ENCODE measurements at regions not wholly inside any gene's neighbourhood (a gene's known extent, or its start where the extent isn't known, plus 50 kb on each side); places are given as distances from the start of the nearest gene placed in this dataset.

GRCh38 chr1:70896224-70896623 lies 151.4 kb downstream of the PTGER3 start:
- Histone ChIP-seq H3K9me3 (no peaks in the 10 kb centered on the region), H3K4me1 (no peaks in the 10 kb centered on the region), H3K36me3 (no peaks in the 10 kb centered on the region), H3K4me3 (no peak overlapping the region), H3K27ac (no peak overlapping the region), H3K27me3 (no peaks in the 10 kb centered on the region)
- no peak for DNase-seq
- WGBS, 2 donors (ENCODE audit: low coverage in 1 of 2), result 30 to 46% methylated on average over 1 of the region's 1 CpG
- intact Hi-C loops (cut with DNase I; ENCODE audit: low total_unique reads), result no loop called here
- in situ Hi-C loops (cut with MboI; ENCODE audit: low pct_ligation_motif_present in 1 of 4, low pct_unique_long_range_greater_than_20kb in 1 of 4, low sequenced_read_pairs in 3 of 4), result no loop called here
- no peak for TF ChIP-seq EP300 (IDR thresholded peaks at IDR 0.05; ENCODE audit: low read depth)
- TF ChIP-seq, protein P1, sequence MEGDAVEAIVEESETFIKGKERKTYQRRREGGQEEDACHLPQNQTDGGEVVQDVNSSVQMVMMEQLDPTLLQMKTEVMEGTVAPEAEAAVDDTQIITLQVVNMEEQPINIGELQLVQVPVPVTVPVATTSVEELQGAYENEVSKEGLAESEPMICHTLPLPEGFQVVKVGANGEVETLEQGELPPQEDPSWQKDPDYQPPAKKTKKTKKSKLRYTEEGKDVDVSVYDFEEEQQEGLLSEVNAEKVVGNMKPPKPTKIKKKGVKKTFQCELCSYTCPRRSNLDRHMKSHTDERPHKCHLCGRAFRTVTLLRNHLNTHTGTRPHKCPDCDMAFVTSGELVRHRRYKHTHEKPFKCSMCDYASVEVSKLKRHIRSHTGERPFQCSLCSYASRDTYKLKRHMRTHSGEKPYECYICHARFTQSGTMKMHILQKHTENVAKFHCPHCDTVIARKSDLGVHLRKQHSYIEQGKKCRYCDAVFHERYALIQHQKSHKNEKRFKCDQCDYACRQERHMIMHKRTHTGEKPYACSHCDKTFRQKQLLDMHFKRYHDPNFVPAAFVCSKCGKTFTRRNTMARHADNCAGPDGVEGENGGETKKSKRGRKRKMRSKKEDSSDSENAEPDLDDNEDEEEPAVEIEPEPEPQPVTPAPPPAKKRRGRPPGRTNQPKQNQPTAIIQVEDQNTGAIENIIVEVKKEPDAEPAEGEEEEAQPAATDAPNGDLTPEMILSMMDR (IDR thresholded peaks at IDR 0.05), result no peak
- TF ChIP-seq POLR2AphosphoS5 (IDR thresholded peaks at IDR 0.05), result no peak
- TF ChIP-seq POLR2A (IDR thresholded peaks at IDR 0.05), result no peak

DNA sequence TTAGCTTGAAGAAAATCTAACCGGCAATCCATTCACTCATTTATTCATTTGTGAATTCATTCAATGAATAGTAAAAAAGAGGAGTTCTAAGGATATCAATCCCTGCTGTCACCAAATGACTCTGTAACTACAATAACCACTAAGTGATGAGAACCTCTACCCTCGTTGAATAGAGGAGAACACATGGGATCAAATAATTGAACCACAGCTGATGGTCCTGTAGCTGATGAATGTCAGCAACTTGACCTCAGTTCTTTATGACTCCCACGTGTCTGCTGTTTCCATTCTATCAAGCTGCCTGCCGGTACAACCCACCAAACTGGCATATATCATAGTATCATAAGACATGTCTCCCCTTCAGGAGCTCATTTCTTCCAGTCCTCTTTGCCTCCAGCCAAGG lies 150.3 kb downstream of the PTGER3 start:
- H3K9me3 ChIP-seq, result no peaks in the 10 kb centered on the region
- intact Hi-C loops (cut with DNase I; ENCODE audit: low total_unique reads), result no loop called here
- H3K4me1 ChIP-seq, result no peaks in the 10 kb centered on the region
- no peaks in the 10 kb centered on the region for H3K36me3 ChIP-seq
- 61% methylated on average over 4 of the region's 4 CpGs; no CpG with 5 or more reads in 1 of the 2 donors for WGBS, 2 donors (ENCODE audit: low coverage in 1 of 2)
- DNase-seq, result no peak
- no peaks in the 10 kb centered on the region for H3K27me3 ChIP-seq
- H3K4me3 ChIP-seq, result no peak overlapping the region
- in situ Hi-C loops (cut with MboI; ENCODE audit: low pct_ligation_motif_present in 1 of 4, low pct_unique_long_range_greater_than_20kb in 1 of 4, low sequenced_read_pairs in 3 of 4), result no loop called here
- H3K27ac ChIP-seq, result no peak overlapping the region
- TF ChIP-seq EP300 (IDR thresholded peaks at IDR 0.05; ENCODE audit: low read depth), result no peak
- TF ChIP-seq, protein P1 (IDR thresholded peaks at IDR 0.05), result no peak
- TF ChIP-seq POLR2AphosphoS5 (IDR thresholded peaks at IDR 0.05), result no peak
- TF ChIP-seq POLR2A (IDR thresholded peaks at IDR 0.05), result no peak

DNA sequence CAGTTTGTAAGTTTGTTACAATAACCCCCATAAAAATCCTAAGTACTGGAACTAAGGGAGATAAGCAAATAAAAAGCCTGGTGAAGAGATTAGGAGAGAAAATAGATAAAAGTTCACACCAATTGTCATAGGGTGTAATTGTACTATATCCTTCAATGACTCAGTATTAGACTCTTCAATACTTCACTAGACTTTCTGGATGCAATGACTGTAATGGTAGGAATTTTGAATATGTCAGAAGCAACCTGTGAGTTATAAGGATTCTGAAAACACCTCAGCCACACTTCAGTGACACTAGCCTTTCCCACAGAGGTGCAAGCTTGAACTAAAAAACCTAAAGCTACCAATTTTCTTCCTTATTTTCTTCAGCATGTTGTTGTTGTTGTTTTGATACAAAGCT lies 147.9 kb downstream of the PTGER3 start:
- Histone ChIP-seq H3K27me3 (no peaks in the 10 kb centered on the region), H3K36me3 (no peaks in the 10 kb centered on the region), H3K4me1 (no peaks in the 10 kb centered on the region), H3K27ac (no peak overlapping the region), H3K4me3 (no peak overlapping the region), H3K9me3 (no peaks in the 10 kb centered on the region)
- no peak for TF ChIP-seq POLR2A (IDR thresholded peaks at IDR 0.05)
- TF ChIP-seq POLR2AphosphoS5 (IDR thresholded peaks at IDR 0.05), result no peak
- TF ChIP-seq, protein P1 (IDR thresholded peaks at IDR 0.05), result no peak
- no peak for TF ChIP-seq EP300 (IDR thresholded peaks at IDR 0.05; ENCODE audit: low read depth)
- intact Hi-C loops (cut with DNase I; ENCODE audit: low total_unique reads) (no loop called here), in situ Hi-C loops (cut with MboI; ENCODE audit: low pct_ligation_motif_present in 1 of 4, low pct_unique_long_range_greater_than_20kb in 1 of 4, low sequenced_read_pairs in 3 of 4) (no loop called here)
- DNase-seq, result no peak

DNA sequence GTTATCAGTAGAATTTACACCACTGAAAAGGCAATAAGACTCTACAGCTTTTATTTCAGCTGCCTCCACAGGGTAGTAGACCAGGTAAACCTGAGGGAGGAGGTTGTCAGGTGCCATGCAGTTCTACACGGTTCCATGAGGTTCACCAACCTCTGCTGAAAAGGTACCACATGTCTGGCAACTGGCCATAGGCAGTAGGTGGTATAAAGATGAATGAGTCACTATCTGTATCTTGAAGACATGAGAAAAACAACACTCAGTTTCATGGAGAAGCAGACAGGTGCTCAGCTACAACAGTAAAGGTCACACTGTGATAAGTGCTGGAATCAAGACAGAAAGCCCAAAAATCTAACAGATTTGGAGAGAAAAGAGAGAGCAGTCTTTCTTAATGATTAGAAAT lies 145.4 kb downstream of the PTGER3 start:
- intact Hi-C loops (cut with DNase I; ENCODE audit: low total_unique reads) (no loop called here), in situ Hi-C loops (cut with MboI; ENCODE audit: low pct_ligation_motif_present in 1 of 4, low pct_unique_long_range_greater_than_20kb in 1 of 4, low sequenced_read_pairs in 3 of 4) (no loop called here)
- H3K36me3 ChIP-seq, result no peaks in the 10 kb centered on the region
- DNase-seq, result no peak
- no peak overlapping the region for H3K27ac ChIP-seq
- H3K9me3 ChIP-seq, result no peaks in the 10 kb centered on the region
- no peak overlapping the region for H3K4me3 ChIP-seq
- H3K27me3 ChIP-seq, result no peaks in the 10 kb centered on the region
- TF ChIP-seq POLR2AphosphoS5 (IDR thresholded peaks at IDR 0.05) (no peak), EP300 (IDR thresholded peaks at IDR 0.05; ENCODE audit: low read depth) (no peak), POLR2A (IDR thresholded peaks at IDR 0.05) (no peak)
- TF ChIP-seq, protein P1 (IDR thresholded peaks at IDR 0.05), result no peak
- no peaks in the 10 kb centered on the region for H3K4me1 ChIP-seq
- 40 to 100% methylated on average over 1 of the region's 1 CpG for WGBS, 2 donors (ENCODE audit: low coverage in 1 of 2)
